ENCODE measurements at regions not wholly inside any gene's neighbourhood (a gene's known extent, or its start where the extent isn't known, plus 50 kb on each side); places are given as distances from the start of the nearest gene placed in this dataset.

GRCh38 chr6:126701676-126702560, 362.0 kb downstream of the CENPW start:
- ChIA-PET CTCF (no interaction called here), RAD21 (ENCODE audit: low non-redundant PET in 1 of 2, low total read pairs in 2 of 2, uncharacterized antibody in 2 of 2, unreplicated experiment in 2 of 2) (no interaction called here), POLR2A (no interaction called here)
- DNase-seq (ENCODE audit: low read depth, low spot score) (no peak), ATAC-seq (no peak)
- H3K4me2 ChIP-seq (ENCODE audit: low read length), result no peak overlapping the region; the same call in 1 of the 2 replicates
- H3K27me3 ChIP-seq (ENCODE audit: insufficient read depth, low read length), result no peaks in the 10 kb centered on the region
- H4K20me1 ChIP-seq (ENCODE audit: insufficient read depth), result no peaks in the 10 kb centered on the region
- H3K9ac ChIP-seq (ENCODE audit: low read length), result no peak overlapping the region
- no peaks in the 10 kb centered on the region for H3K4me1 ChIP-seq (ENCODE audit: control insufficient read depth in 1 of 2, insufficient read depth in 2 of 2, low read length in 2 of 2)
- no peaks in the 10 kb centered on the region for H3K79me2 ChIP-seq (ENCODE audit: insufficient read depth, low read length)
- H3K4me3 ChIP-seq (replicated peaks in 1 of 2; ENCODE audit: low read depth in 1 of 2, low read length in 2 of 2), result no peak overlapping the region
- H3K9me3 ChIP-seq (ENCODE audit: control insufficient read depth in 1 of 2, insufficient read depth in 1 of 2, low read depth in 1 of 2, low read length in 2 of 2), result no peaks in the 10 kb centered on the region
- TF ChIP-seq JUND (IDR thresholded peaks at IDR 0.05), result no peak
- TF ChIP-seq CBX3 (IDR thresholded peaks at IDR 0.05; ENCODE audit: low read depth), result no peak
- no peak for TF ChIP-seq EZH2 (IDR thresholded peaks at IDR 0.05)
- TF ChIP-seq ZFX (IDR thresholded peaks at IDR 0.05), result no peak
- TF ChIP-seq ATF3 (IDR thresholded peaks at IDR 0.05), result no peak
- TF ChIP-seq REST (IDR thresholded peaks at IDR 0.05; ENCODE audit: low read depth), result no peak
- no peak for TF ChIP-seq SRF (IDR thresholded peaks at IDR 0.05; ENCODE audit: low read depth)
- no peak for TF ChIP-seq ELF1 (IDR thresholded peaks at IDR 0.05; ENCODE audit: borderline replicate concordance, low read depth)
- no peak for TF ChIP-seq SIN3A (IDR thresholded peaks at IDR 0.05; ENCODE audit: low read depth)
- no peak for TF ChIP-seq ZNF274 (IDR thresholded peaks at IDR 0.05; ENCODE audit: low read depth, low read length)
- TF ChIP-seq CTCF (IDR thresholded peaks at IDR 0.05 in 2 of 3, conservative IDR thresholded peaks at IDR 0.05 in 1 of 3; ENCODE audit: borderline replicate concordance in 1 of 3, insufficient read depth in 1 of 3, low read depth in 2 of 3, low read length in 2 of 3), result no peak
- TF ChIP-seq EZH2phosphoT487 (IDR thresholded peaks at IDR 0.05; ENCODE audit: borderline replicate concordance), result no peak
- no peak for TF ChIP-seq ZBTB33 (IDR thresholded peaks at IDR 0.05; ENCODE audit: extremely low read depth, insufficient replicate concordance, low read length)
- TF ChIP-seq POLR2AphosphoS5 (IDR thresholded peaks at IDR 0.05; ENCODE audit: low read depth, low read length), result no peak
- TF ChIP-seq EGR1 (IDR thresholded peaks at IDR 0.05; ENCODE audit: low read depth), result no peak
- no peak for TF ChIP-seq MAX (IDR thresholded peaks at IDR 0.05)
- TF ChIP-seq FOSL1 (IDR thresholded peaks at IDR 0.05; ENCODE audit: low read depth), result no peak
- TF ChIP-seq YY1 (IDR thresholded peaks at IDR 0.05; ENCODE audit: extremely low read depth, insufficient replicate concordance, low read depth, low read length), result no peak
- TF ChIP-seq POLR2A (IDR thresholded peaks at IDR 0.05; ENCODE audit: borderline replicate concordance, extremely low read depth, insufficient read depth, insufficient read length), result no peak
- BruUV-seq (replicated peaks), result no TSS peak
- H3K9me2 ChIP-seq (ENCODE audit: insufficient read depth), result no peaks in the 10 kb centered on the region
- no peak overlapping the region for H3K27ac ChIP-seq (ENCODE audit: low read depth, low read length)
- no peak overlapping the region for H2AFZ ChIP-seq (ENCODE audit: low read depth, low read length, poor library complexity, severe bottlenecking)
- intact Hi-C loops (cut with micrococcal nuclease), result no loop called here
- H3K36me3 ChIP-seq (ENCODE audit: control insufficient read depth in 1 of 2, insufficient read depth in 2 of 2, low read length in 2 of 2), result no peaks in the 10 kb centered on the region
